ENCODE measurements at regions not wholly inside any gene's neighbourhood (a gene's known extent, or its start where the extent isn't known, plus 50 kb on each side); places are given as distances from the start of the nearest gene placed in this dataset.

GRCh38 chr4:129420637-129421036, 324.7 kb downstream of the C4orf33 start:
- TF ChIP-seq TAF1 (IDR thresholded peaks at IDR 0.05; ENCODE audit: low read depth) (no peak), POLR2AphosphoS5 (IDR thresholded peaks at IDR 0.05) (no peak)

Measured in neural cell (in vitro differentiated cells).